ENCODE measurements at regions not wholly inside any gene's neighbourhood (a gene's known extent, or its start where the extent isn't known, plus 50 kb on each side); places are given as distances from the start of the nearest gene placed in this dataset.

- Histone ChIP-seq H3K36me3 (ENCODE audit: low read depth) (no peaks in the 10 kb centered on the region), H3K9me3 (no peaks in the 10 kb centered on the region), H3K4me3 (no peak overlapping the region), H3K4me1 (ENCODE audit: low read depth) (no peaks in the 10 kb centered on the region)
- TF ChIP-seq CTCF (IDR thresholded peaks at IDR 0.05) = no peak
- ATAC-seq (no peak), DNase-seq (no peak)
- intact Hi-C loops (cut with DNase I, micrococcal nuclease) = no loop called here
These were observed 66.3 kb upstream of the NFIB start for GRCh38 chr9:14380061-14380836.

- Histone ChIP-seq H3K4me1 (ENCODE audit: low read depth) (no peaks in the 10 kb centered on the region), H3K9me3 (no peaks in the 10 kb centered on the region), H3K36me3 (ENCODE audit: low read depth) (no peaks in the 10 kb centered on the region), H3K4me3 (no peak overlapping the region)
- TF ChIP-seq CTCF (IDR thresholded peaks at IDR 0.05) = no peak
- no peak for DNase-seq
- no peak for ATAC-seq
- intact Hi-C loops (cut with DNase I, micrococcal nuclease) = no loop called here
These were observed 65.3 kb upstream of the NFIB start for GRCh38 chr9:14379280-14379679.

GRCh38 chr9:14373706-14374105, 59.8 kb upstream of the NFIB start:
- DNase-seq (no peak), ATAC-seq (no peak)
- TF ChIP-seq CTCF (IDR thresholded peaks at IDR 0.05) = no peak
- Histone ChIP-seq H3K36me3 (ENCODE audit: low read depth) (no peaks in the 10 kb centered on the region), H3K4me3 (no peak overlapping the region), H3K9me3 (no peaks in the 10 kb centered on the region), H3K4me1 (ENCODE audit: low read depth) (no peaks in the 10 kb centered on the region)
- intact Hi-C loops (cut with DNase I, micrococcal nuclease) = no loop called here

- Histone ChIP-seq H3K9me3 (no peaks in the 10 kb centered on the region), H3K4me3 (no peak overlapping the region), H3K36me3 (ENCODE audit: low read depth) (no peaks in the 10 kb centered on the region), H3K4me1 (ENCODE audit: low read depth) (no peaks in the 10 kb centered on the region)
- no peak for TF ChIP-seq CTCF (IDR thresholded peaks at IDR 0.05)
- intact Hi-C loops (cut with DNase I, micrococcal nuclease) = no loop called here
- DNase-seq (no peak), ATAC-seq (no peak)
These were observed 59.4 kb upstream of the NFIB start for GRCh38 chr9:14373336-14373666.

GRCh38 chr9:14372437-14373335, 58.7 kb upstream of the NFIB start:
- no peak overlapping the region for H3K4me3 ChIP-seq
- intact Hi-C loops (cut with DNase I, micrococcal nuclease) = no loop called here
- no peaks in the 10 kb centered on the region for H3K4me1 ChIP-seq (ENCODE audit: low read depth)
- H3K9me3 ChIP-seq = no peaks in the 10 kb centered on the region
- DNase-seq = peak in 1 of 3 donors; percentile 26
- TF ChIP-seq CTCF (IDR thresholded peaks at IDR 0.05) = no peak
- peak; percentile 51 for ATAC-seq
- H3K36me3 ChIP-seq (ENCODE audit: low read depth) = no peaks in the 10 kb centered on the region

Measured in mucosa of descending colon (tissue), 3 donors.